Left forelimb (tissue), 1 donor: ENCODE measurements at regions not wholly inside any gene's neighbourhood (a gene's known extent, or its start where the extent isn't known, plus 50 kb on each side); places are given as distances from the start of the nearest gene placed in this dataset.
"Not testable (repeated sequence)": the region's sequence is repeated elsewhere in the genome, so short reads cannot be mapped to it uniquely, and the experiment has no call there.

Experiments used
- DNase-seq: peaks from one replicate; pipeline ENCODE4 v3.0.0-alpha.2; 2018; ENCODE audit warnings: low spot score

DNA sequence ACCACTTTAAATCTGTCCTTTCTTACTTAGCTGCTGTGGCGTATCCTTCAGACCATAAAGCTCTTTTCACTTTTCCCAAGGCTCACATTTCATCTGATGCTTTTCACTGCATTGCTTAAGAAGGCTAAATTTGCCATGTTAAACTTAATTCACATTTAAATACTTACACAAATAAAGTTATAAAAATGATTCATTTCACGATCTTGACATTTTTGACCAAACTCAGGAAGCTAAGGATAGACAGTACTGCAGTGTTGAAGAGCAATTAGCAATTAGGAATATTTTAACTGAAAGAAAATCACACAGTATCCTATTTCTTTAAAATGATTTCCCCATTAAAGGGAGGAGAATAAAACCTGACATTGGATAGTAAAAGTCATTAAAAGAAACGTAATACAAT is 1038.6 kb downstream of the STPG2 start:
- no peak for DNase-seq

DNA sequence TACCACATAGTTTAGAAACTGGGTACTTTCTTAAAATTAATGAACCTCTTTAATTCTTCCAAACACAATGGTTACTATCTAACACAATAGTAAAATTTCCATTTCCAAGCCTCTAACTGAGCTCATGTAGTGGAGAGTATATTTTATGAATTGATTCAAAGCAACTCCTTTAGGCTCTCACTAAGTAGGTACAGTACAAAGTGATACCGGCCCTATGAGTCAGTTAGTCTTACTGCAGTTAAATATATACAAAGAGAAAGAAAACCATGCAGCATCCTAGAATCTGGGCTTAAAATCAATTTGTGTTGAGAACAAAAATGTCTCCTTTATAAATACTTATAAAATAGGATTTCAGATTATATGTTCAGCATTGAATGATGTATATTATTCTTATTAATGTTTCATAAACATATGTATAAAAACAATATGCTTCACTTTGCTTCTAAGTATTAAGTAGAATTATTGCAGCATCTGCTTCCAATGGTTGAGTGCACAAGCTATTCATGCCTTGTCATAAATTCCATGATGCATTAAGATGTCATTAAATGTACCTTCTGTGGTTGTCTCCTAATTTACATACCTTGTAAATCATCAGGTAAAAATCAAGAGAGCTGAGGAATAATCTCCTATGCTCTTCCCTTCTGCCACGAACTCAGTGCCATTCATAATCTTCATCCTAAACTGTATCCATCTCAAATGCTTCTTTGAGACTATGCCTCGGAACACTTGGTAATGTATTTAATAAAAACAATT is 1037.8 kb downstream of the STPG2 start:
- no peak for DNase-seq

DNA sequence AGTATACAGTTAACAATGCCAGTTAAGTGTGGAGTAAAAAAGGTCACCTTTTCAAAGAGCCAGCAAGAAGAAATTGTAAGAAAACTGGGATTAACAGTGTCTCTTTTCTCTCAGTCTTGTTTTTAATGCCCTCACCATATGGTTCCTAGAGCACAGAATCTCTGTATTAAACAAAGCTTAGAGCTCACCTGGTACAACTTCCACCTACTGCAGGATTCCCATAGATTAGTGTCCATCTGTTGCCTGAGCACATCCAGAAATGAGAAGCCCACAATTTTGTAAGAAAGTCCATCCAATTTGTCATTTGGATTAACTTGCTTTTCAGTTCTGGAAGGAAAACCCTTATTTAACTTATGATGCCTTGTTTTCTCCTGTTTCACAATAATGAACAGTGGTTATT is 1037.1 kb downstream of the STPG2 start:
- no peak for DNase-seq

DNA sequence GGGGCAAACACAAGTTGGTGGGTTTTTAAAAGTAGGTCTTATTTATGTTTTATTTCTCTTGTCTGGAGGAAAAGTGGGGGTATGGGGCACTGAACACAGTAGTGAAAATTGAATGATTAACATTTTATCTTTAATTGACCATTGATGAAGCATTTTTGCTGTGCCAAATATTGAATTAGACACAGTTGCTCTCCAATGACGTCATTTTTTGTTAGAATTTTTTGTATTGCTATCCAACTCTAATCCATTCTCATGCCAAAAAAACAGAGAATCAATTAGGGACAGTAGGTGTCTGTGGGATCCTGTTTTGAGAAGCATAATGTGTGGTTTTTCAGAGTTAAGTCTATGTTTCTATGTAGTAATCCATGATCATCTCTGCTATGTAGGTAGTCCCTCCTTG is 1032.8 kb downstream of the STPG2 start:
- DNase-seq = no peak

DNA sequence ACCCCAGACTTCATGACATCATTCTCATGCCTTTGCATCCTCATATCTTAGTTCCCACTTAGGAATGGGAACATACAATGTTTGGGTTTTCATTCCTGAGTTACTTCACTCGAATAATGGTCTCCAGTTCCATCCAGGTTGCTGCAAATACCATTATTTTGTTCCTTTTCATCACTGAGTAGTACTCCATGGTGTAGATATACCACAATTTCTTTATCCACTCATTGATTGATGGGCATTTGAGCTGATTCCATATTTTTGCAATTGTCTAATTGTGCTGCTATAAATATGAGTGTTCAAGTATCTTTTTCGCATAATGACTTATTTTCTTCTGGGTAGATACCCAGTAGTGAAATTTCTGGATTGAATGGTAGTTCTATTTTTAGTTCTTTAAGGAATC is 1026.8 kb downstream of the STPG2 start:
- no peak for DNase-seq

GRCh38 chr4:97121493-97121892 is 1021.8 kb downstream of the STPG2 start:
- DNase-seq = no peak

- DNase-seq = no peak
These were observed 1019.7 kb downstream of the STPG2 start for GRCh38 chr4:97123573-97123972.

- no peak for DNase-seq
These were observed 1010.8 kb downstream of the STPG2 start for GRCh38 chr4:97132435-97132834.

DNA sequence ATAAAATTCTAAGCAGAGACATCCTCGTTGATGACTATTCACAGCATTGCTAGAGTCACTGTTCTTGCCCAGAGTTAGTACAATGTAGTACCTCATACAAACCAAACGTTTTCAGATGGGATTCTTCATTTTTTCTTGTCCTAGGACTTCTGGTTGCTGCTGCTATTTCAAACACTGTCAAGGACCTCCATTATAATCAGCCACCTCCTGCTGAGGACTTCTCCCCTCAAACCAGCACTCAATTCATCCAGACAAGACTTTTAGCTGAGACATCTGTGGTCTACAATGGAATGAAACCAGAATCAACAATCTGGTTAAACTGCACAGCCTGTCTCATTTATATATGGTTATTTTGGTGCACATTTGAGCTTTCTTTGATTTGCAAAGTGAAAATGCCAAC is 1008.8 kb downstream of the STPG2 start:
- DNase-seq = no peak

GRCh38 chr4:97139791-97140190 is 1003.5 kb downstream of the STPG2 start:
- no peak for DNase-seq

GRCh38 chr4:97140545-97140944 is 1002.7 kb downstream of the STPG2 start:
- no peak for DNase-seq

DNA sequence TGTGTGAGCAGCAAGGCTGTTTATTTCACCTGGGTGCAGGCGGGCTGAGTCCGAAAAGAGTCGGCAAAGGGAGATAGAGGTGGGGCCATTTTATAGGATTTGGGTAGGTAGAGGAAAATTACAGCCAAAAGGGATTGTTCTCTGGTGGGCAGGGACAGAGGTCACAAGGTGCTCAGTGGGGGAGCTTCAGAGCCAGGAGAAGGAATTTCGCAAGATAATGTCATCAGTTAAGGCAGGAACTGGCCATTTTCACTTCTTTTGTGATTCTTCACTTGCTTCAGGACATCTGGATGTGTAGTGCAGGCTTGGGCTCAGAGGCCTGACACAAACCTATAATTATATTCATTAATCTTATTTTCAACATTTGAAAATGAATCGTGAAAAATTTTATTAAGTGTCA is 1001.9 kb downstream of the STPG2 start:
- DNase-seq = not testable (repeated sequence)

- DNase-seq = no peak
These were observed 1000.9 kb downstream of the STPG2 start for GRCh38 chr4:97142410-97142809.

- no peak for DNase-seq
These were observed 1000.4 kb downstream of the STPG2 start for GRCh38 chr4:97142893-97143292.

- no peak for DNase-seq
These were observed 999.1 kb downstream of the STPG2 start for GRCh38 chr4:97144199-97144598.

DNA sequence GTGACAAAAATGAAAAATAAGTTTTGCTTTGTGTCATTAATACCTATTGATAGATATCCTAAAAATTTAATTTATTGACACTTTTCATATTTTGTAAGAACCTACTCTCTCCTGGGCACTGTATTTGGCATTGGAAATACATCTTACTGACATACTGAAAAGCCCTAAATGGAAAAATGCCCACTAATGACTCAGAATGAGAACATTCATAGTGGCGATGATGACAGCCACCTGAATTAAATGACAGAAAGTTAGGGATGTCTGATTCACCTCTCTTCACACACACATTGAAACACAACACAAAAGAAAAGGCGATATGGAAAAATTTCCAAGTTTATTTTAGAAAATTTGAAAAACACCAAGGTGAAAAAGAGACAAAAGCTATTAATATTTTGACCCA is 992.3 kb downstream of the STPG2 start:
- no peak for DNase-seq

- no peak for DNase-seq
These were observed 991.1 kb downstream of the STPG2 start for GRCh38 chr4:97152149-97152548.

DNA sequence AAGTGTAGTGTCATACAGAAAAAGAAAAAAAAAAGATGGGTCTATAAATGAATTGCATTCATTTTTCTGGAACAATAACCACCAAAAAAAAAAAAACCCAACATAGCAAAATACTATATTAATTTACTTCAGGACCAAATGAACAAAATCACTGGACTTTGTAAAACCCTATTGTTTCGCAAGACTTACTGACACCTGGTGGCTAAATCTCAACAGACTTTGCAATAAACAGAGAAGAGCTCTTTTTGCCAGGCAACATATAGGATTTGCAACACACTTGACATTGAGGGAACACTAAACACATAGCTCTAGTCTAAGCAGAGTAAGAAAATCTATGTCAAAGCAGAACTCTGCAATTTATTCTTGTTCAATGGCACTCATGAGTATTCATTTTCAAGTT is 990.2 kb downstream of the STPG2 start:
- no peak for DNase-seq

DNA sequence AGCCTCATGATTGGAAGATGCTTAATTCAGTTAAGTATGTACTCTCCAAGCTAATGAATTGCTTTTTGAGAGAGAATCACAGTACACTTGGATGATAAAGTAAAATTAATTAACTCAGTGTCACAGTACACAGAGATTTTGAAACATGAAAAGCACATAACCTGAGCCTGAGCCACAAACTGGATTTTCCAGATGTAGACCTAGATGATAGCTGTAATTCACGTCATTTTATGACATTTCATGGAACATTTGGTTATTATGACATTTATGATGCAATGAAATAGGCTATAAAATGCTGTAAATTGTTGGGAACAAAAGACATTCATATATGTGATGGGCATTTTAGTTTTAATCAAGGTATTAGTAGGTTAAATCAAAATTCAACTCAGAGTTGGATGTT is 983.7 kb downstream of the STPG2 start:
- no peak for DNase-seq

GRCh38 chr4:97185233-97185632 is 958.0 kb downstream of the STPG2 start:
- no peak for DNase-seq

- no peak for DNase-seq
These were observed 946.2 kb downstream of the STPG2 start for GRCh38 chr4:97197106-97197505.

DNA sequence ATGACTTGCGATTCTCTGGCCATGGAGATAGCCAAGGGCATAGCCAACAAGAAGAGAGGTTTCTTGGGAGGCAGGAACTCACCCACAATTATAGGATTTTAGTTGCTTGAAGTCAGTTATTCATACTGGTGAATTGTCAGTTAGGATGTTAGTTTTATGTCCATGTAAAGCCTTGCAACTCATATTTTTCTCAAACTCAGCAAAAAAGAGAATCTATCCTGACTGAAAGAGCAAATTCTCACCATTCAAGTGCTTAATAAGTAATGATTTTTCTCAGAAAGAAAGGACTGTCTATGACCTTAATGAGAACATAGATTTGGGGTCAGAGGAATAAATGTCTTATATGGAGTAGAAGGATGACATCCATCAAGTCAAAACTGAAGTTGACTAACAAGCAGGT is 934.5 kb downstream of the STPG2 start:
- DNase-seq = no peak

- DNase-seq = no peak
These were observed 927.8 kb downstream of the STPG2 start for GRCh38 chr4:97215409-97215941.

GRCh38 chr4:97216046-97216445 is 927.2 kb downstream of the STPG2 start:
- no peak for DNase-seq
